HepG2 (cell line): ENCODE measurements at regions not wholly inside any gene's neighbourhood (a gene's known extent, or its start where the extent isn't known, plus 50 kb on each side); places are given as distances from the start of the nearest gene placed in this dataset.

Experiments
- ATAC-seq: fragments of 200-7000 bp; cut with Tn5 transposase; 3 replicates; pipeline ENCODE4 v1.9.1; 2020; ENCODE audit warnings: mild to moderate bottlenecking, moderate library complexity
- BruUV-seq: library from RNA; stranded (reverse); fragments of 400-500 nt; replicated peaks from 2 replicates; lab custom pipeline; 2021; lab: Mats Ljungman, UMichigan
- CTCF ChIA-PET: fragments of 300-600 bp; formaldehyde crosslinking; extraction: SDS; loops from one replicate; lab custom pipeline; 2021; ENCODE audit warnings: low total read pairs, inconsistent platforms, low intra/inter-chr PET ratio; lab: Yijun Ruan, JAX
- POLR2A ChIA-PET: fragments of 350-600 bp; sonication (Branson Sonifier 250); formaldehyde crosslinking; loops from one replicate; lab custom pipeline; 2020; ENCODE audit warnings: antibody characterized with exemption, inconsistent platforms; lab: Yijun Ruan, JAX
- DNase-seq: peaks from one replicate; pipeline ENCODE4 v3.0.0-alpha.2; 2015; ENCODE audit warnings: low spot score
- FAIRE-seq: peaks from 3 replicates; lab custom pipeline; 2011; peaks lifted over from hg19 to GRCh38; lab: Jason Lieb, UNC
- H2AFZ ChIP-seq: one replicate; pipeline ENCODE4 v1.6.1; 2011; ENCODE audit warnings: low read length, inconsistent platforms
- H3K27ac ChIP-seq: fragments of 300-600 bp; 3 replicates; pipeline ENCODE4 v1.8.0; 2011; ENCODE audit warnings: mixed run types, mild to moderate bottlenecking, mixed read lengths, low read length, inconsistent platforms; ENCODE audit not compliant: insufficient read depth; ENCODE audit errors: extremely low read length
- H3K27me3 ChIP-seq, 2 experiments: fragments of 200-600 bp in 1 of 2; 2 replicates in 1 of 2; 3 replicates in 1 of 2; pipeline versions ENCODE4 v1.6.0 to v1.8.0; 2011; ENCODE audit warnings: low read length in 2 of 2, mild to moderate bottlenecking in 2 of 2, moderate library complexity in 2 of 2, inconsistent platforms in 1 of 2; ENCODE audit not compliant: insufficient read depth in 2 of 2, control insufficient read depth in 1 of 2
- H3K36me3 ChIP-seq, 2 experiments: fragments of 200-600 bp in 1 of 2; replicated peaks in 1 of 2; 2 replicates in 1 of 2; 3 replicates in 1 of 2; pipeline versions ENCODE4 v1.5.1 to v1.8.0; 2011; ENCODE audit warnings: low read length in 2 of 2, inconsistent platforms in 1 of 2; ENCODE audit not compliant: insufficient read depth in 2 of 2, control insufficient read depth in 1 of 2
- H3K4me1 ChIP-seq: 2 replicates; pipeline ENCODE4 v1.5.1; 2012; ENCODE audit warnings: low read length, inconsistent platforms; ENCODE audit not compliant: insufficient read depth
- H3K4me2 ChIP-seq: 2 replicates; pipeline ENCODE4 v1.6.0; 2011; ENCODE audit warnings: low read depth, low read length, inconsistent platforms
- H3K4me3 ChIP-seq, 3 experiments: fragments of 200-600 bp in 1 of 3; sonication (generic), shearing (Covaris generic) in 1 of 3; replicated peaks in 1 of 3; 2 replicates each; pipeline ENCODE4 v1.5.1; 2011 to 2016; ENCODE audit warnings: low read length in 3 of 3, inconsistent platforms in 2 of 3, low read depth in 2 of 3, mild to moderate bottlenecking in 2 of 3, control low read depth in 1 of 3, mixed read lengths in 1 of 3; ENCODE audit not compliant: insufficient read depth in 1 of 3
- H3K79me2 ChIP-seq: one replicate; pipeline ENCODE4 v1.6.1; 2011; ENCODE audit warnings: low read length, inconsistent platforms; ENCODE audit not compliant: insufficient read depth
- H3K9ac ChIP-seq: 2 replicates; pipeline ENCODE4 v1.6.0; 2011; ENCODE audit warnings: mild to moderate bottlenecking, low read depth, low read length, inconsistent platforms; ENCODE audit not compliant: insufficient read depth
- H3K9me3 ChIP-seq: 2 replicates; pipeline ENCODE4 v1.5.1; 2012; ENCODE audit warnings: mild to moderate bottlenecking, low read length
- H4K20me1 ChIP-seq: 2 replicates; pipeline ENCODE4 v1.6.0; 2011; ENCODE audit warnings: inconsistent platforms, mild to moderate bottlenecking, low read length, moderate library complexity; ENCODE audit not compliant: insufficient read depth
- ATAD3A ChIP-seq: sonication (generic); formaldehyde crosslinking; IDR thresholded peaks from 2 replicates; pipeline ENCODE4 v1.4.0; 2020; ENCODE audit warnings: missing genetic modification reagents
- BHLHE40 ChIP-seq: IDR thresholded peaks from 2 replicates; pipeline ENCODE4 v1.6.1; 2011; ENCODE audit warnings: low read length, improper control_type of control experiment
- GPBP1L1 ChIP-seq: sonication (generic); formaldehyde crosslinking; IDR thresholded peaks from 2 replicates; pipeline ENCODE4 v1.5.0; 2020; ENCODE audit warnings: mild to moderate bottlenecking, missing genetic modification reagents
- MBNL3 ChIP-seq: fragments of 250-450 bp; sonication (Bioruptor Pico); conservative IDR thresholded peaks from 2 replicates; pipeline ENCODE4 v1.8.0; 2022; ENCODE audit warnings: mild to moderate bottlenecking, inconsistent platforms
- MZF1 ChIP-seq: sonication (generic); formaldehyde crosslinking; IDR thresholded peaks from 2 replicates; pipeline ENCODE4 v1.8.1; 2023; ENCODE audit warnings: mild to moderate bottlenecking, missing genetic modification reagents, borderline replicate concordance
- PAXIP1 ChIP-seq: sonication (generic); formaldehyde crosslinking; conservative IDR thresholded peaks from 2 replicates; pipeline ENCODE4 v1.4.0; 2020; ENCODE audit warnings: mild to moderate bottlenecking, missing genetic modification reagents, moderate library complexity
- PPARG ChIP-seq: conservative IDR thresholded peaks from 2 replicates; pipeline ENCODE4 v1.6.1; 2016; ENCODE audit warnings: missing biosample characterization, missing genetic modification reagents
- SYNCRIP ChIP-seq: fragments of 200-400 bp; formaldehyde crosslinking; IDR thresholded peaks from 2 replicates; pipeline ENCODE4 v1.6.1; 2018; ENCODE audit warnings: mild to moderate bottlenecking, low read depth, low read length; ENCODE audit not compliant: insufficient read depth
- TCF7L2 ChIP-seq: IDR thresholded peaks from 2 replicates; pipeline ENCODE4 v1.6.1; 2011; ENCODE audit warnings: mild to moderate bottlenecking, low read depth, low read length, moderate library complexity
- TRIM22 ChIP-seq: fragments of 450-650 bp; IDR thresholded peaks from 2 replicates; pipeline ENCODE4 v1.6.1; 2017
- ZBTB46 ChIP-seq: sonication (generic); formaldehyde crosslinking; IDR thresholded peaks from 2 replicates; pipeline ENCODE4 v1.4.0; 2020; ENCODE audit warnings: mild to moderate bottlenecking, missing genetic modification reagents, borderline replicate concordance
- ZNF253 ChIP-seq: sonication (generic); formaldehyde crosslinking; IDR thresholded peaks from 2 replicates; pipeline ENCODE4 v1.8.0; 2022; ENCODE audit warnings: mild to moderate bottlenecking, missing genetic modification reagents, borderline replicate concordance
- ZNF333 ChIP-seq: sonication (generic); formaldehyde crosslinking; IDR thresholded peaks from 2 replicates; pipeline ENCODE4 v1.4.0; 2020; ENCODE audit warnings: mild to moderate bottlenecking, missing genetic modification reagents, borderline replicate concordance
- ZNF362 ChIP-seq: sonication (generic); formaldehyde crosslinking; IDR thresholded peaks from 2 replicates; pipeline ENCODE4 v1.4.0; 2020; ENCODE audit warnings: missing genetic modification reagents, mild to moderate bottlenecking, borderline replicate concordance
- ZNF543 ChIP-seq: sonication (generic); formaldehyde crosslinking; IDR thresholded peaks from 2 replicates; pipeline ENCODE4 v1.4.0; 2020; ENCODE audit warnings: mild to moderate bottlenecking, missing genetic modification reagents
- ZNF605 ChIP-seq: sonication (generic); formaldehyde crosslinking; IDR thresholded peaks from 2 replicates; pipeline ENCODE4 v1.8.0; 2022; ENCODE audit warnings: mild to moderate bottlenecking, missing genetic modification reagents
- ZNF891 ChIP-seq: sonication (generic); formaldehyde crosslinking; IDR thresholded peaks from 2 replicates; pipeline ENCODE4 v1.5.0; 2020; ENCODE audit warnings: mild to moderate bottlenecking, missing genetic modification reagents
- WGBS: methylation state at CpG from one replicate; pipeline ENCODE4 v1.1.6; 2017; ENCODE audit warnings: low lambda C conversion rate; 5-methylcytosine and 5-hydroxymethylcytosine counted together
- in situ Hi-C: cut with HindIII; loops from 2 replicates; pipeline ENCODE4 v1.10.0; 2017; ENCODE audit warnings: low pct_unique_long_range_greater_than_20kb; ENCODE audit not compliant: extremely low pct_ligation_motif_present
- intact Hi-C: fragments of 100-400 bp; cut with micrococcal nuclease; formaldehyde crosslinking; loops from one replicate; pipeline ENCODE4 v1.10.0; 2022; ENCODE audit not compliant: unreplicated experiment

- BruUV-seq, result no TSS peak
- Histone ChIP-seq H4K20me1 (no peaks in the 10 kb centered on the region), H3K4me3 (no peak overlapping the region), H2AFZ (no peak overlapping the region), H3K9ac (no peak overlapping the region), H3K4me1 (no peaks in the 10 kb centered on the region), H3K36me3 (no peaks in the 10 kb centered on the region), H3K27me3 (no peaks in the 10 kb centered on the region), H3K4me2 (no peak overlapping the region), H3K9me3 (no peaks in the 10 kb centered on the region), H3K79me2 (no peaks in the 10 kb centered on the region), H3K27ac (no peak overlapping the region)
- ChIA-PET CTCF (no interaction called here), POLR2A (no interaction called here)
- intact Hi-C loops (no loop called here), in situ Hi-C loops (no loop called here)
- FAIRE-seq, result no peak
- WGBS, result 0% methylated on average over 1 of the region's 1 CpG
- ATAC-seq, result no peak
- no peak for DNase-seq
- TF ChIP-seq GPBP1L1 (CRISPR knock-in tag) (no peak), ZNF543 (CRISPR knock-in tag) (no peak), SYNCRIP (no peak), ZNF253 (no peak), TCF7L2 (no peak), ZNF362 (CRISPR knock-in tag) (no peak), PAXIP1 (CRISPR knock-in tag) (no peak), ZNF891 (no peak), ZBTB46 (CRISPR knock-in tag) (no peak), BHLHE40 (no peak), TRIM22 (no peak), ATAD3A (CRISPR knock-in tag) (no peak), PPARG (CRISPR knock-in tag) (no peak), ZNF333 (CRISPR knock-in tag) (no peak), ZNF605 (CRISPR knock-in tag) (no peak), MZF1 (CRISPR knock-in tag) (no peak), MBNL3 (CRISPR knock-in tag) (no peak)
Measured at GRCh38 chr4:164412246-164412645, 341.7 kb upstream of the SMIM31 start.
